WTC11 (cell line): ENCODE measurements at regions not wholly inside any gene's neighbourhood (a gene's known extent, or its start where the extent isn't known, plus 50 kb on each side); places are given as distances from the start of the nearest gene placed in this dataset.

Experiments used
- ATAC-seq: fragments of 200-7000 bp; cut with Tn5 transposase; 2 replicates; pipeline ENCODE4 v1.10.0; 2021; ENCODE audit warnings: mild to moderate bottlenecking, moderate library complexity
- CTCF ChIA-PET: fragments of 300-600 bp; sonication (Branson Sonifier 250); formaldehyde crosslinking; loops from one replicate; lab custom pipeline; 2021; ENCODE audit warnings: antibody characterized with exemption; lab: Charles Lee
- POLR2A ChIA-PET: fragments of 350-600 bp; sonication (Branson Sonifier 250); formaldehyde crosslinking; loops from one replicate; lab custom pipeline; 2021; ENCODE audit warnings: antibody characterized with exemption; lab: Charles Lee
- DNase-seq: peaks from one replicate; pipeline ENCODE4 v3.0.0; 2021; ENCODE audit warnings: low spot score
- H3K27ac Mint-ChIP-seq: 2 replicates; pipeline ENCODE4 v1.8.0; 2021; ENCODE audit warnings: mixed read lengths
- H3K27me3 Mint-ChIP-seq: 2 replicates; pipeline ENCODE4 v1.8.0; 2021; ENCODE audit warnings: low read depth, mild to moderate bottlenecking, moderate library complexity, mixed read lengths
- H3K36me3 Mint-ChIP-seq: 2 replicates; pipeline ENCODE4 v1.8.0; 2021; ENCODE audit warnings: mixed read lengths
- H3K4me1 Mint-ChIP-seq: 2 replicates; pipeline ENCODE4 v1.8.0; 2022; ENCODE audit warnings: mixed read lengths
- H3K4me3 Mint-ChIP-seq: 2 replicates; pipeline ENCODE4 v1.8.0; 2021; ENCODE audit warnings: mild to moderate bottlenecking, moderate library complexity, mixed read lengths
- H3K9me3 Mint-ChIP-seq: 2 replicates; pipeline ENCODE4 v1.8.0; 2021; ENCODE audit warnings: mixed read lengths
- CREB1 ChIP-seq: sonication (generic); formaldehyde crosslinking; IDR thresholded peaks from 2 replicates; pipeline ENCODE4 v1.8.0; 2023; ENCODE audit warnings: mild to moderate bottlenecking, missing genetic modification reagents
- FOXP1 ChIP-seq: sonication (generic); formaldehyde crosslinking; IDR thresholded peaks from 2 replicates; pipeline ENCODE4 v1.8.0; 2022; ENCODE audit warnings: missing genetic modification reagents, mild to moderate bottlenecking, moderate library complexity, borderline replicate concordance
- GTF2I ChIP-seq: fragments of 250-450 bp; sonication (Bioruptor Pico); conservative IDR thresholded peaks from 2 replicates; pipeline ENCODE4 v1.4.0; 2021; ENCODE audit warnings: mild to moderate bottlenecking
- HMGA2 ChIP-seq: fragments of 250-450 bp; sonication (Bioruptor Pico); IDR thresholded peaks from 2 replicates; pipeline ENCODE4 v1.4.0; 2021; ENCODE audit warnings: mild to moderate bottlenecking, moderate library complexity
- JUN ChIP-seq: sonication (generic); formaldehyde crosslinking; IDR thresholded peaks from 2 replicates; pipeline ENCODE4 v1.8.0; 2023; ENCODE audit warnings: mild to moderate bottlenecking, missing genetic modification reagents
- MXD4 ChIP-seq: fragments of 250-450 bp; sonication (Bioruptor Pico); IDR thresholded peaks from 2 replicates; pipeline ENCODE4 v1.8.0; 2021; ENCODE audit warnings: mild to moderate bottlenecking, moderate library complexity, borderline replicate concordance
- MYBL2 ChIP-seq: sonication (generic); formaldehyde crosslinking; IDR thresholded peaks from 2 replicates; pipeline ENCODE4 v1.8.1; 2023; ENCODE audit warnings: mild to moderate bottlenecking, moderate library complexity, missing genetic modification reagents
- RORB ChIP-seq: fragments of 250-450 bp; sonication (Bioruptor Pico); IDR thresholded peaks from 2 replicates; pipeline ENCODE4 v1.9.0; 2021; ENCODE audit warnings: mild to moderate bottlenecking
- TEAD1 ChIP-seq: sonication (generic); formaldehyde crosslinking; IDR thresholded peaks from 2 replicates; pipeline ENCODE4 v1.8.0; 2022; ENCODE audit warnings: mild to moderate bottlenecking, missing genetic modification reagents
- TP53 ChIP-seq: sonication (generic); formaldehyde crosslinking; IDR thresholded peaks from 2 replicates; pipeline ENCODE4 v1.8.1; 2023; ENCODE audit warnings: mild to moderate bottlenecking, missing genetic modification reagents
- ZNF219 ChIP-seq: sonication (generic); formaldehyde crosslinking; IDR thresholded peaks from 2 replicates; pipeline ENCODE4 v1.8.0; 2023; ENCODE audit warnings: missing genetic modification reagents, mild to moderate bottlenecking, borderline replicate concordance
- ZNF263 ChIP-seq: sonication (generic); formaldehyde crosslinking; IDR thresholded peaks from 2 replicates; pipeline ENCODE4 v1.8.1; 2022; ENCODE audit warnings: low read depth, mild to moderate bottlenecking, moderate library complexity, missing genetic modification reagents
- ZNF423 ChIP-seq: fragments of 250-450 bp; sonication (Bioruptor Pico); IDR thresholded peaks from 2 replicates; pipeline ENCODE4 v2.1.2; 2022; ENCODE audit warnings: mild to moderate bottlenecking, moderate library complexity
- TF ChIP-seq, protein P1 (sequence below): sonication (generic); formaldehyde crosslinking; IDR thresholded peaks from 2 replicates; pipeline ENCODE4 v1.8.0; 2023; ENCODE audit warnings: mild to moderate bottlenecking, missing genetic modification reagents
- TF ChIP-seq, protein P2 (sequence below): sonication (generic); formaldehyde crosslinking; IDR thresholded peaks from 2 replicates; pipeline ENCODE4 v1.8.0; 2022; ENCODE audit warnings: missing genetic modification reagents
- TF ChIP-seq, protein P3 (sequence below): sonication (generic); formaldehyde crosslinking; IDR thresholded peaks from 2 replicates; pipeline ENCODE4 v1.8.1; 2023; ENCODE audit warnings: mild to moderate bottlenecking, missing genetic modification reagents
- TF ChIP-seq, protein P4 (sequence below): sonication (generic); formaldehyde crosslinking; IDR thresholded peaks from 2 replicates; pipeline ENCODE4 v1.8.0; 2022; ENCODE audit warnings: mild to moderate bottlenecking, missing genetic modification reagents
- TF ChIP-seq, protein P5 (sequence below): fragments of 250-450 bp; sonication (Bioruptor Pico); IDR thresholded peaks from 2 replicates; pipeline ENCODE4 v1.9.0; 2021; ENCODE audit warnings: mild to moderate bottlenecking
- TF ChIP-seq, protein P6 (sequence below): sonication (generic); formaldehyde crosslinking; IDR thresholded peaks from 2 replicates; pipeline ENCODE4 v1.8.1; 2023; ENCODE audit warnings: mild to moderate bottlenecking, moderate library complexity, missing genetic modification reagents

DNA sequence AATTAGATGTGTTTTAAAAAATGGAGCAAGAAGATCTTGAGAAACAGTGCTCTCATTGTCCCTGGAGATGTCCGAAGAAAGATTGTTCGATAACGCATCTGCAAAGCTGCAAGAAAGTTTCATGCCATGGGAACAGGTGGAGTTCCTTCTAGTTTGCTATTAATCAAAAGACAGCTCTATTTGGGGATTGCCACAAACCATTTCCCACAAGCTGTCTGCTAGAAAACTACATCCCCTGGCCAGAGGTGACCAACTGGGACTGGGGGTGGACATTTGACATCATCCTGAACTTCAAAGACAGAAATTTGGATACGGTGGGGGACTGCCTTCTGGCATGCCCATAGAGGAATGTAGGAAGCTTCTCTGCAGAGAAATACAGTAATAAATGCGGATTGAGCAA is 50.8 kb upstream of the OSMR start:
- TF ChIP-seq, protein P1, sequence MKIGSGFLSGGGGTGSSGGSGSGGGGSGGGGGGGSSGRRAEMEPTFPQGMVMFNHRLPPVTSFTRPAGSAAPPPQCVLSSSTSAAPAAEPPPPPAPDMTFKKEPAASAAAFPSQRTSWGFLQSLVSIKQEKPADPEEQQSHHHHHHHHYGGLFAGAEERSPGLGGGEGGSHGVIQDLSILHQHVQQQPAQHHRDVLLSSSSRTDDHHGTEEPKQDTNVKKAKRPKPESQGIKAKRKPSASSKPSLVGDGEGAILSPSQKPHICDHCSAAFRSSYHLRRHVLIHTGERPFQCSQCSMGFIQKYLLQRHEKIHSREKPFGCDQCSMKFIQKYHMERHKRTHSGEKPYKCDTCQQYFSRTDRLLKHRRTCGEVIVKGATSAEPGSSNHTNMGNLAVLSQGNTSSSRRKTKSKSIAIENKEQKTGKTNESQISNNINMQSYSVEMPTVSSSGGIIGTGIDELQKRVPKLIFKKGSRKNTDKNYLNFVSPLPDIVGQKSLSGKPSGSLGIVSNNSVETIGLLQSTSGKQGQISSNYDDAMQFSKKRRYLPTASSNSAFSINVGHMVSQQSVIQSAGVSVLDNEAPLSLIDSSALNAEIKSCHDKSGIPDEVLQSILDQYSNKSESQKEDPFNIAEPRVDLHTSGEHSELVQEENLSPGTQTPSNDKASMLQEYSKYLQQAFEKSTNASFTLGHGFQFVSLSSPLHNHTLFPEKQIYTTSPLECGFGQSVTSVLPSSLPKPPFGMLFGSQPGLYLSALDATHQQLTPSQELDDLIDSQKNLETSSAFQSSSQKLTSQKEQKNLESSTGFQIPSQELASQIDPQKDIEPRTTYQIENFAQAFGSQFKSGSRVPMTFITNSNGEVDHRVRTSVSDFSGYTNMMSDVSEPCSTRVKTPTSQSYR (CRISPR knock-in tag), result no peak
- TF ChIP-seq HMGA2 (CRISPR knock-in tag), result no peak
- no peak for TF ChIP-seq RORB
- TF ChIP-seq TEAD1 (CRISPR knock-in tag), result no peak
- no peak for TF ChIP-seq MXD4 (CRISPR knock-in tag)
- no peak for TF ChIP-seq ZNF423 (CRISPR knock-in tag)
- TF ChIP-seq MYBL2 (CRISPR knock-in tag), result no peak
- no peak for TF ChIP-seq ZNF263 (CRISPR knock-in tag)
- TF ChIP-seq, protein P2, sequence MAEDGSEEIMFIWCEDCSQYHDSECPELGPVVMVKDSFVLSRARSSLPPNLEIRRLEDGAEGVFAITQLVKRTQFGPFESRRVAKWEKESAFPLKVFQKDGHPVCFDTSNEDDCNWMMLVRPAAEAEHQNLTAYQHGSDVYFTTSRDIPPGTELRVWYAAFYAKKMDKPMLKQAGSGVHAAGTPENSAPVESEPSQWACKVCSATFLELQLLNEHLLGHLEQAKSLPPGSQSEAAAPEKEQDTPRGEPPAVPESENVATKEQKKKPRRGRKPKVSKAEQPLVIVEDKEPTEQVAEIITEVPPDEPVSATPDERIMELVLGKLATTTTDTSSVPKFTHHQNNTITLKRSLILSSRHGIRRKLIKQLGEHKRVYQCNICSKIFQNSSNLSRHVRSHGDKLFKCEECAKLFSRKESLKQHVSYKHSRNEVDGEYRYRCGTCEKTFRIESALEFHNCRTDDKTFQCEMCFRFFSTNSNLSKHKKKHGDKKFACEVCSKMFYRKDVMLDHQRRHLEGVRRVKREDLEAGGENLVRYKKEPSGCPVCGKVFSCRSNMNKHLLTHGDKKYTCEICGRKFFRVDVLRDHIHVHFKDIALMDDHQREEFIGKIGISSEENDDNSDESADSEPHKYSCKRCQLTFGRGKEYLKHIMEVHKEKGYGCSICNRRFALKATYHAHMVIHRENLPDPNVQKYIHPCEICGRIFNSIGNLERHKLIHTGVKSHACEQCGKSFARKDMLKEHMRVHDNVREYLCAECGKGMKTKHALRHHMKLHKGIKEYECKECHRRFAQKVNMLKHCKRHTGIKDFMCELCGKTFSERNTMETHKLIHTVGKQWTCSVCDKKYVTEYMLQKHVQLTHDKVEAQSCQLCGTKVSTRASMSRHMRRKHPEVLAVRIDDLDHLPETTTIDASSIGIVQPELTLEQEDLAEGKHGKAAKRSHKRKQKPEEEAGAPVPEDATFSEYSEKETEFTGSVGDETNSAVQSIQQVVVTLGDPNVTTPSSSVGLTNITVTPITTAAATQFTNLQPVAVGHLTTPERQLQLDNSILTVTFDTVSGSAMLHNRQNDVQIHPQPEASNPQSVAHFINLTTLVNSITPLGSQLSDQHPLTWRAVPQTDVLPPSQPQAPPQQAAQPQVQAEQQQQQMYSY (CRISPR knock-in tag), result no peak
- TF ChIP-seq CREB1, result no peak
- TF ChIP-seq GTF2I (CRISPR knock-in tag), result no peak
- ATAC-seq (no peak), DNase-seq (no peak)
- CTCF ChIA-PET, result interaction anchor here (2.9 kb wide), 1 partner anchor 15 kb away, joined by 9 read pairs; no protein-coding TSS in a partner anchor
- Mint-ChIP-seq H3K4me3 (no peak overlapping the region), H3K36me3 (no peaks in the 10 kb centered on the region), H3K4me1 (peaks cover 5% of the 10 kb centered on the region), H3K27me3 (no peaks in the 10 kb centered on the region), H3K27ac (no peak overlapping the region), H3K9me3 (no peaks in the 10 kb centered on the region)
- POLR2A ChIA-PET, result no interaction called here

DNA sequence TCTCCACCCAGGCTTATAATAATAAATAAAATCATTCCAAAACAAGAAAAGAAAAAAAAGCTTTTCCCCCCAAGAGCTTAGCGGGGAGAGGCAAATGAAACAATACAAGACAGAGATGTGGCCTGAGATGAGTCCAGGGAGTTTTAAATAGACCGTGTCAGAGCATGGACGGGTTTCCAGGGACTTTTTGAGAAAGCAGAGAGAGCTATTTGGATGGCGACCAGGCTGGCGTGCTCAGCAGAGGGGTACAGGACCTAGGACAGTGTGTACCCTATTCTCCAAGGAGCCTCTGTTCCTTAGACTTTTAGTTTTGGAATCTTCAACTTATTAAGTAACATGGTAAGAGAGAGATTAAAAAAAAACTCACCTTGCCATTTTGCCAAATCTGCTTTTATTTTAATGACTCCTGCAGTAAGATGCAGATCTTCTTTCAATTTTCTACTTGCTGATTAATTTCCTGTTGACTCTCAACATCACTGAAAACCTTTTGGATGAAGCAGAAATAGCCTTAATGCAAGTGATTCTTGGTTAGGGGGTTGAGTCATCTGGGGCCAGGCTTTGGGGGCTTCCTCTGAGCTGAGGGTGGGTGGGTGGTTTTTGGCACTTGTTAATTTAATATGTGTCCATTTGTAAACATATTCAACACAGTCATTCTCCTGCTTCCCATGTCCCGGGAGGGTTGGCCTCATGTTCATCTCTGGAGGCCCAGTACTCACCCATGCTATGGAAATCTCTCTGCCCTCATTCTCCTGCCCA is 49.6 kb upstream of the OSMR start:
- Mint-ChIP-seq H3K27ac (no peak overlapping the region), H3K9me3 (no peaks in the 10 kb centered on the region), H3K4me3 (no peak overlapping the region), H3K4me1 (peaks cover 5% of the 10 kb centered on the region), H3K36me3 (no peaks in the 10 kb centered on the region), H3K27me3 (no peaks in the 10 kb centered on the region)
- ChIA-PET POLR2A (no interaction called here), CTCF (interaction anchor here (2.9 kb wide), 1 partner anchor 14 kb away, joined by 9 read pairs; no protein-coding TSS in a partner anchor)
- ATAC-seq (no peak), DNase-seq (no peak)
- TF ChIP-seq, protein P3, sequence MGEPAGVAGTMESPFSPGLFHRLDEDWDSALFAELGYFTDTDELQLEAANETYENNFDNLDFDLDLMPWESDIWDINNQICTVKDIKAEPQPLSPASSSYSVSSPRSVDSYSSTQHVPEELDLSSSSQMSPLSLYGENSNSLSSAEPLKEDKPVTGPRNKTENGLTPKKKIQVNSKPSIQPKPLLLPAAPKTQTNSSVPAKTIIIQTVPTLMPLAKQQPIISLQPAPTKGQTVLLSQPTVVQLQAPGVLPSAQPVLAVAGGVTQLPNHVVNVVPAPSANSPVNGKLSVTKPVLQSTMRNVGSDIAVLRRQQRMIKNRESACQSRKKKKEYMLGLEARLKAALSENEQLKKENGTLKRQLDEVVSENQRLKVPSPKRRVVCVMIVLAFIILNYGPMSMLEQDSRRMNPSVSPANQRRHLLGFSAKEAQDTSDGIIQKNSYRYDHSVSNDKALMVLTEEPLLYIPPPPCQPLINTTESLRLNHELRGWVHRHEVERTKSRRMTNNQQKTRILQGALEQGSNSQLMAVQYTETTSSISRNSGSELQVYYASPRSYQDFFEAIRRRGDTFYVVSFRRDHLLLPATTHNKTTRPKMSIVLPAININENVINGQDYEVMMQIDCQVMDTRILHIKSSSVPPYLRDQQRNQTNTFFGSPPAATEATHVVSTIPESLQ (CRISPR knock-in tag), result no peak
- TF ChIP-seq ZNF219 (CRISPR knock-in tag), result no peak
- TF ChIP-seq, protein P4, sequence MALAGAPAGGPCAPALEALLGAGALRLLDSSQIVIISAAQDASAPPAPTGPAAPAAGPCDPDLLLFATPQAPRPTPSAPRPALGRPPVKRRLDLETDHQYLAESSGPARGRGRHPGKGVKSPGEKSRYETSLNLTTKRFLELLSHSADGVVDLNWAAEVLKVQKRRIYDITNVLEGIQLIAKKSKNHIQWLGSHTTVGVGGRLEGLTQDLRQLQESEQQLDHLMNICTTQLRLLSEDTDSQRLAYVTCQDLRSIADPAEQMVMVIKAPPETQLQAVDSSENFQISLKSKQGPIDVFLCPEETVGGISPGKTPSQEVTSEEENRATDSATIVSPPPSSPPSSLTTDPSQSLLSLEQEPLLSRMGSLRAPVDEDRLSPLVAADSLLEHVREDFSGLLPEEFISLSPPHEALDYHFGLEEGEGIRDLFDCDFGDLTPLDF (CRISPR knock-in tag), result no peak
- TF ChIP-seq, protein P5, sequence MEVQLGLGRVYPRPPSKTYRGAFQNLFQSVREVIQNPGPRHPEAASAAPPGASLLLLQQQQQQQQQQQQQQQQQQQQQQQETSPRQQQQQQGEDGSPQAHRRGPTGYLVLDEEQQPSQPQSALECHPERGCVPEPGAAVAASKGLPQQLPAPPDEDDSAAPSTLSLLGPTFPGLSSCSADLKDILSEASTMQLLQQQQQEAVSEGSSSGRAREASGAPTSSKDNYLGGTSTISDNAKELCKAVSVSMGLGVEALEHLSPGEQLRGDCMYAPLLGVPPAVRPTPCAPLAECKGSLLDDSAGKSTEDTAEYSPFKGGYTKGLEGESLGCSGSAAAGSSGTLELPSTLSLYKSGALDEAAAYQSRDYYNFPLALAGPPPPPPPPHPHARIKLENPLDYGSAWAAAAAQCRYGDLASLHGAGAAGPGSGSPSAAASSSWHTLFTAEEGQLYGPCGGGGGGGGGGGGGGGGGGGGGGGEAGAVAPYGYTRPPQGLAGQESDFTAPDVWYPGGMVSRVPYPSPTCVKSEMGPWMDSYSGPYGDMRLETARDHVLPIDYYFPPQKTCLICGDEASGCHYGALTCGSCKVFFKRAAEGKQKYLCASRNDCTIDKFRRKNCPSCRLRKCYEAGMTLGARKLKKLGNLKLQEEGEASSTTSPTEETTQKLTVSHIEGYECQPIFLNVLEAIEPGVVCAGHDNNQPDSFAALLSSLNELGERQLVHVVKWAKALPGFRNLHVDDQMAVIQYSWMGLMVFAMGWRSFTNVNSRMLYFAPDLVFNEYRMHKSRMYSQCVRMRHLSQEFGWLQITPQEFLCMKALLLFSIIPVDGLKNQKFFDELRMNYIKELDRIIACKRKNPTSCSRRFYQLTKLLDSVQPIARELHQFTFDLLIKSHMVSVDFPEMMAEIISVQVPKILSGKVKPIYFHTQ (CRISPR knock-in tag), result no peak
- TF ChIP-seq FOXP1, result no peak
- TF ChIP-seq CREB1, result no peak
- no peak for TF ChIP-seq JUN
- TF ChIP-seq, protein P6, sequence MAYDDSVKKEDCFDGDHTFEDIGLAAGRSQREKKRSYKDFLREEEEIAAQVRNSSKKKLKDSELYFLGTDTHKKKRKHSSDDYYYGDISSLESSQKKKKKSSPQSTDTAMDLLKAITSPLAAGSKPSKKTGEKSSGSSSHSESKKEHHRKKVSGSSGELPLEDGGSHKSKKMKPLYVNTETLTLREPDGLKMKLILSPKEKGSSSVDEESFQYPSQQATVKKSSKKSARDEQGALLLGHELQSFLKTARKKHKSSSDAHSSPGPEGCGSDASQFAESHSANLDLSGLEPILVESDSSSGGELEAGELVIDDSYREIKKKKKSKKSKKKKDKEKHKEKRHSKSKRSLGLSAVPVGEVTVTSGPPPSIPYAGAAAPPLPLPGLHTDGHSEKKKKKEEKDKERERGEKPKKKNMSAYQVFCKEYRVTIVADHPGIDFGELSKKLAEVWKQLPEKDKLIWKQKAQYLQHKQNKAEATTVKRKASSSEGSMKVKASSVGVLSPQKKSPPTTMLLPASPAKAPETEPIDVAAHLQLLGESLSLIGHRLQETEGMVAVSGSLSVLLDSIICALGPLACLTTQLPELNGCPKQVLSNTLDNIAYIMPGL (CRISPR knock-in tag), result no peak
- TF ChIP-seq TP53 (CRISPR knock-in tag), result no peak
